ELR (cell line): ENCODE measurements at regions not wholly inside any gene's neighbourhood (a gene's known extent, or its start where the extent isn't known, plus 50 kb on each side); places are given as distances from the start of the nearest gene placed in this dataset.
A peak's percentile ranks its signal among the peaks of the same experiment; 100 is the strongest.
"Not testable (repeated sequence)": the region's sequence is repeated elsewhere in the genome, so short reads cannot be mapped to it uniquely, and the experiment has no call there.

ENCODE experiments used
- DNase-seq: peaks from one replicate; pipeline ENCODE4 v3.0.0-alpha.2; 2015; ENCODE audit warnings: low read depth

- DNase-seq = peak; percentile 13
These were observed 63.0 kb downstream of the HOXA1 start for GRCh38 chr7:27032839-27033238.

- DNase-seq = peak; percentile 61
These were observed 64.3 kb downstream of the HOXA1 start for GRCh38 chr7:27031289-27032172.

GRCh38 chr7:27030393-27031050 lies 65.3 kb downstream of the HOXA1 start:
- no peak for DNase-seq

GRCh38 chr7:27025270-27025669 lies 70.5 kb downstream of the HOXA1 start:
- no peak for DNase-seq

GRCh38 chr7:27010068-27010467 lies 85.7 kb downstream of the HOXA1 start:
- no peak for DNase-seq

- no peak for DNase-seq
These were observed 95.3 kb downstream of the HOXA1 start for GRCh38 chr7:27000496-27000895.

- DNase-seq = not testable (repeated sequence)
These were observed 97.5 kb downstream of the HOXA1 start for GRCh38 chr7:26998284-26998683.

- DNase-seq = no peak
These were observed 100.1 kb downstream of the HOXA1 start for GRCh38 chr7:26995666-26996065.

GRCh38 chr7:26993816-26994810 lies 101.7 kb downstream of the HOXA1 start:
- peak; percentile 23 for DNase-seq

GRCh38 chr7:26992670-26993069 lies 103.1 kb downstream of the HOXA1 start:
- no peak for DNase-seq

GRCh38 chr7:26991796-26992195 lies 104.0 kb downstream of the HOXA1 start:
- DNase-seq = no peak

- no peak for DNase-seq
These were observed 105.7 kb downstream of the HOXA1 start for GRCh38 chr7:26989897-26990670.

- DNase-seq = no peak
These were observed 106.9 kb downstream of the HOXA1 start for GRCh38 chr7:26988836-26989374.

- DNase-seq = no peak
These were observed 108.5 kb downstream of the HOXA1 start for GRCh38 chr7:26987338-26987737.

- DNase-seq = no peak
These were observed 113.8 kb upstream of the SKAP2 start for GRCh38 chr7:26978146-26978545.

GRCh38 chr7:26976840-26977239 lies 112.5 kb upstream of the SKAP2 start:
- no peak for DNase-seq

- DNase-seq = not testable (repeated sequence)
These were observed 107.5 kb upstream of the SKAP2 start for GRCh38 chr7:26971924-26972323.

- DNase-seq = no peak
These were observed 101.3 kb upstream of the SKAP2 start for GRCh38 chr7:26965724-26966123.

GRCh38 chr7:26964156-26964808 lies 99.9 kb upstream of the SKAP2 start:
- no peak for DNase-seq

- DNase-seq = no peak
These were observed 94.9 kb upstream of the SKAP2 start for GRCh38 chr7:26959290-26959689.

GRCh38 chr7:26958834-26959233 lies 94.4 kb upstream of the SKAP2 start:
- DNase-seq = peak; percentile 97
